Activated B cell treated with CpG ODN at 0.5 μM for 24 hours (primary cell): ENCODE measurements at regions not wholly inside any gene's neighbourhood (a gene's known extent, or its start where the extent isn't known, plus 50 kb on each side); places are given as distances from the start of the nearest gene placed in this dataset.
A peak's percentile ranks its signal among the peaks of the same experiment; 100 is the strongest.

Experiments
- ATAC-seq: fragments of 200-7000 bp; cut with Tn5 transposase; one replicate; pipeline ENCODE4 v1.10.0; 2021; ENCODE audit warnings: low read depth, mild to moderate bottlenecking, moderate library complexity
- CTCF ChIA-PET: fragments of 350-600 bp; sonication (Branson Sonifier 250); formaldehyde crosslinking; loops from one replicate; lab custom pipeline; 2021; ENCODE audit warnings: antibody characterized with exemption; lab: Charles Lee
- POLR2A ChIA-PET: fragments of 350-600 bp; sonication (Branson Sonifier 250); formaldehyde crosslinking; loops from one replicate; lab custom pipeline; 2021; ENCODE audit warnings: antibody characterized with exemption; lab: Charles Lee
- DNase-seq: peaks from one replicate; pipeline ENCODE4 v3.0.0; 2022
- H3K27ac Mint-ChIP-seq: one replicate; pipeline ENCODE4 v1.8.0; 2020; ENCODE audit warnings: mixed read lengths
- H3K27me3 Mint-ChIP-seq: one replicate; pipeline ENCODE4 v1.8.0; 2021; ENCODE audit warnings: mixed read lengths
- H3K36me3 Mint-ChIP-seq: one replicate; pipeline ENCODE4 v1.8.0; 2021; ENCODE audit warnings: low read depth, mixed read lengths
- H3K4me1 Mint-ChIP-seq: one replicate; pipeline ENCODE4 v1.8.0; 2021; ENCODE audit warnings: mixed read lengths
- H3K4me3 Mint-ChIP-seq: one replicate; pipeline ENCODE4 v1.8.0; 2020; ENCODE audit warnings: mild to moderate bottlenecking, mixed read lengths
- H3K9me3 Mint-ChIP-seq: one replicate; pipeline ENCODE4 v1.8.0; 2020; ENCODE audit warnings: mixed read lengths
- CTCF ChIP-seq: fragments of 200-600 bp; IDR thresholded peaks from one replicate; pipeline ENCODE4 v1.8.0; 2022; ENCODE audit warnings: antibody characterized with exemption, mild to moderate bottlenecking
- intact Hi-C: fragments of 100-400 bp; cut with micrococcal nuclease; formaldehyde crosslinking; loops from one replicate; pipeline ENCODE4 v1.15.1; 2024

- intact Hi-C loops = loop anchor here (1.0 kb wide), 1 partner anchor 157 kb away; no protein-coding TSS in a partner anchor
- no peaks in the 10 kb centered on the region for H3K36me3 Mint-ChIP-seq
- H3K4me3 Mint-ChIP-seq = peak overlapping the region; percentile 44
- ATAC-seq (no peak), DNase-seq (no peak)
- ChIA-PET CTCF (interaction anchor here (1.1 to 2.1 kb wide), 3 partner anchors 121 to 503 kb away, joined by 3 to 5 read pairs (median 3); no protein-coding TSS in a partner anchor), POLR2A (interaction anchor here (2.5 to 3.6 kb wide), 2 partner anchors 115 to 122 kb away, joined by 14 to 23 read pairs; partner anchors contain the start of gene LMO4)
- H3K4me1 Mint-ChIP-seq = peaks cover 33% of the 10 kb centered on the region
- H3K27ac Mint-ChIP-seq = peak overlapping the region; percentile 90
- TF ChIP-seq CTCF = no peak
- no peaks in the 10 kb centered on the region for H3K27me3 Mint-ChIP-seq
- H3K9me3 Mint-ChIP-seq = no peaks in the 10 kb centered on the region
Measured at GRCh38 chr1:87450615-87451209, 122.0 kb downstream of the LMO4 start.

GRCh38 chr1:87451229-87451920 lies 122.7 kb downstream of the LMO4 start:
- intact Hi-C loops = no loop called here
- ATAC-seq (no peak), DNase-seq (no peak)
- ChIA-PET CTCF (interaction anchor here (1.1 to 2.1 kb wide), 4 partner anchors 122 to 502 kb away, joined by 3 to 5 read pairs (median 3); no protein-coding TSS in a partner anchor), POLR2A (interaction anchor here (0.6 to 3.6 kb wide), 3 partner anchors 116 to 123 kb away, joined by 3 to 23 read pairs (median 14); partner anchors contain the start of gene LMO4)
- TF ChIP-seq CTCF = no peak
- Mint-ChIP-seq H3K27ac (no peak overlapping the region), H3K4me3 (no peak overlapping the region), H3K27me3 (no peaks in the 10 kb centered on the region), H3K4me1 (peaks cover 33% of the 10 kb centered on the region), H3K36me3 (no peaks in the 10 kb centered on the region), H3K9me3 (no peaks in the 10 kb centered on the region)

GRCh38 chr1:87452648-87453047 lies 124.0 kb downstream of the LMO4 start:
- TF ChIP-seq CTCF = no peak
- intact Hi-C loops = no loop called here
- Mint-ChIP-seq H3K27ac (no peak overlapping the region), H3K27me3 (no peaks in the 10 kb centered on the region), H3K4me1 (peaks cover 33% of the 10 kb centered on the region), H3K4me3 (no peak overlapping the region), H3K9me3 (no peaks in the 10 kb centered on the region), H3K36me3 (no peaks in the 10 kb centered on the region)
- DNase-seq = no peak
- no peak for ATAC-seq
- ChIA-PET POLR2A (no interaction called here), CTCF (no interaction called here)

GRCh38 chr1:87457408-87457807 lies 128.7 kb downstream of the LMO4 start:
- CTCF ChIA-PET = no interaction called here
- peaks cover 6% of the 10 kb centered on the region for H3K9me3 Mint-ChIP-seq

More at GRCh38 chr1:87457408-87457807, 128.7 kb downstream of the LMO4 start:
- H3K27me3 Mint-ChIP-seq = no peaks in the 10 kb centered on the region
- ATAC-seq = no peak
- intact Hi-C loops = no loop called here
- POLR2A ChIA-PET = no interaction called here
- no peak for TF ChIP-seq CTCF
- H3K27ac Mint-ChIP-seq = no peak overlapping the region
- no peaks in the 10 kb centered on the region for H3K36me3 Mint-ChIP-seq
- no peak overlapping the region for H3K4me3 Mint-ChIP-seq
- no peaks in the 10 kb centered on the region for H3K4me1 Mint-ChIP-seq
- no peak for DNase-seq
